ENCODE measurements at regions not wholly inside any gene's neighbourhood (a gene's known extent, or its start where the extent isn't known, plus 50 kb on each side); places are given as distances from the start of the nearest gene placed in this dataset.

GRCh38 chr2:7924023-7924762, 757.7 kb upstream of the ID2 start:
- no peaks in the 10 kb centered on the region for H3K27me3 ChIP-seq (ENCODE audit: control insufficient read depth, insufficient read depth, low read length)
- no peaks in the 10 kb centered on the region for H3K9me3 ChIP-seq (ENCODE audit: control insufficient read depth, low read depth, low read length)
- no CpG with 5 or more reads among the region's 7 CpGs for WGBS (ENCODE audit: insufficient coverage, low lambda C conversion rate)
- H3K36me3 ChIP-seq (ENCODE audit: control insufficient read depth, insufficient read depth, low read length): no peaks in the 10 kb centered on the region
- H3K4me1 ChIP-seq (ENCODE audit: control insufficient read depth, insufficient read depth, low read length): no peaks in the 10 kb centered on the region
- no peak overlapping the region for H3K27ac ChIP-seq (ENCODE audit: low read length)
- H3K4me3 ChIP-seq (ENCODE audit: low read length): no peak overlapping the region
- no peak for DNase-seq

GRCh38 chr2:7925506-7925905, 756.4 kb upstream of the ID2 start:
- no peaks in the 10 kb centered on the region for H3K27me3 ChIP-seq (ENCODE audit: control insufficient read depth, insufficient read depth, low read length)
- no peaks in the 10 kb centered on the region for H3K36me3 ChIP-seq (ENCODE audit: control insufficient read depth, insufficient read depth, low read length)
- no peaks in the 10 kb centered on the region for H3K9me3 ChIP-seq (ENCODE audit: control insufficient read depth, low read depth, low read length)
- H3K4me3 ChIP-seq (ENCODE audit: low read length): no peak overlapping the region
- no CpG with 5 or more reads among the region's 1 CpG for WGBS (ENCODE audit: insufficient coverage, low lambda C conversion rate)
- no peaks in the 10 kb centered on the region for H3K4me1 ChIP-seq (ENCODE audit: control insufficient read depth, insufficient read depth, low read length)
- no peak for DNase-seq
- no peak overlapping the region for H3K27ac ChIP-seq (ENCODE audit: low read length)

GRCh38 chr2:7927691-7928090, 754.2 kb upstream of the ID2 start:
- Histone ChIP-seq H3K9me3 (ENCODE audit: control insufficient read depth, low read depth, low read length) (no peaks in the 10 kb centered on the region), H3K27me3 (ENCODE audit: control insufficient read depth, insufficient read depth, low read length) (no peaks in the 10 kb centered on the region), H3K36me3 (ENCODE audit: control insufficient read depth, insufficient read depth, low read length) (no peaks in the 10 kb centered on the region), H3K4me1 (ENCODE audit: control insufficient read depth, insufficient read depth, low read length) (no peaks in the 10 kb centered on the region), H3K27ac (ENCODE audit: low read length) (no peak overlapping the region), H3K4me3 (ENCODE audit: low read length) (no peak overlapping the region)
- no peak for DNase-seq
- no CpG with 5 or more reads among the region's 2 CpGs for WGBS (ENCODE audit: insufficient coverage, low lambda C conversion rate)

- Histone ChIP-seq H3K4me3 (ENCODE audit: low read length) (no peak overlapping the region), H3K27me3 (ENCODE audit: control insufficient read depth, insufficient read depth, low read length) (no peaks in the 10 kb centered on the region), H3K4me1 (ENCODE audit: control insufficient read depth, insufficient read depth, low read length) (peaks cover 11% of the 10 kb centered on the region), H3K9me3 (ENCODE audit: control insufficient read depth, low read depth, low read length) (no peaks in the 10 kb centered on the region), H3K36me3 (ENCODE audit: control insufficient read depth, insufficient read depth, low read length) (no peaks in the 10 kb centered on the region), H3K27ac (ENCODE audit: low read length) (no peak overlapping the region)
- no peak for DNase-seq
- 83% methylated on average over 1 of the region's 9 CpGs for WGBS (ENCODE audit: insufficient coverage, low lambda C conversion rate)
Measured at GRCh38 chr2:7929281-7929680, 752.6 kb upstream of the ID2 start.

GRCh38 chr2:7930800-7931635, 750.8 kb upstream of the ID2 start:
- Histone ChIP-seq H3K27me3 (ENCODE audit: control insufficient read depth, insufficient read depth, low read length) (no peaks in the 10 kb centered on the region), H3K27ac (ENCODE audit: low read length) (no peak overlapping the region), H3K4me1 (ENCODE audit: control insufficient read depth, insufficient read depth, low read length) (peaks cover 13% of the 10 kb centered on the region), H3K4me3 (ENCODE audit: low read length) (no peak overlapping the region), H3K36me3 (ENCODE audit: control insufficient read depth, insufficient read depth, low read length) (no peaks in the 10 kb centered on the region), H3K9me3 (ENCODE audit: control insufficient read depth, low read depth, low read length) (no peaks in the 10 kb centered on the region)
- 83% methylated on average over 5 of the region's 13 CpGs for WGBS (ENCODE audit: insufficient coverage, low lambda C conversion rate)
- peak; percentile 29 to 44 for DNase-seq

GRCh38 chr2:7931808-7932207, 750.0 kb upstream of the ID2 start:
- Histone ChIP-seq H3K27me3 (ENCODE audit: control insufficient read depth, insufficient read depth, low read length) (no peaks in the 10 kb centered on the region), H3K4me3 (ENCODE audit: low read length) (no peak overlapping the region), H3K4me1 (ENCODE audit: control insufficient read depth, insufficient read depth, low read length) (peaks cover 13% of the 10 kb centered on the region), H3K27ac (ENCODE audit: low read length) (no peak overlapping the region), H3K36me3 (ENCODE audit: control insufficient read depth, insufficient read depth, low read length) (no peaks in the 10 kb centered on the region), H3K9me3 (ENCODE audit: control insufficient read depth, low read depth, low read length) (no peaks in the 10 kb centered on the region)
- no peak for DNase-seq
- WGBS (ENCODE audit: insufficient coverage, low lambda C conversion rate): no CpG with 5 or more reads among the region's 4 CpGs

- no peak overlapping the region for H3K27ac ChIP-seq (ENCODE audit: low read length)
- WGBS (ENCODE audit: insufficient coverage, low lambda C conversion rate): no CpG with 5 or more reads among the region's 1 CpG
Measured at GRCh38 chr2:7933672-7934071, 748.2 kb upstream of the ID2 start.

GRCh38 chr2:7934476-7934875, 747.4 kb upstream of the ID2 start:
- Histone ChIP-seq H3K36me3 (ENCODE audit: control insufficient read depth, insufficient read depth, low read length) (no peaks in the 10 kb centered on the region), H3K4me3 (ENCODE audit: low read length) (no peak overlapping the region), H3K4me1 (ENCODE audit: control insufficient read depth, insufficient read depth, low read length) (peaks cover 20% of the 10 kb centered on the region), H3K27me3 (ENCODE audit: control insufficient read depth, insufficient read depth, low read length) (no peaks in the 10 kb centered on the region), H3K27ac (ENCODE audit: low read length) (no peak overlapping the region), H3K9me3 (ENCODE audit: control insufficient read depth, low read depth, low read length) (no peaks in the 10 kb centered on the region)
- peak; percentile 60 to 79 for DNase-seq
- WGBS (ENCODE audit: insufficient coverage, low lambda C conversion rate): 74% methylated on average over 3 of the region's 4 CpGs

More at GRCh38 chr2:7933672-7934071, 748.2 kb upstream of the ID2 start:
- peaks cover 13% of the 10 kb centered on the region for H3K4me1 ChIP-seq (ENCODE audit: control insufficient read depth, insufficient read depth, low read length)
- H3K36me3 ChIP-seq (ENCODE audit: control insufficient read depth, insufficient read depth, low read length): no peaks in the 10 kb centered on the region
- DNase-seq: peak; percentile 25 to 73
- no peak overlapping the region for H3K4me3 ChIP-seq (ENCODE audit: low read length)
- H3K9me3 ChIP-seq (ENCODE audit: control insufficient read depth, low read depth, low read length): no peaks in the 10 kb centered on the region
- H3K27me3 ChIP-seq (ENCODE audit: control insufficient read depth, insufficient read depth, low read length): no peaks in the 10 kb centered on the region

- no peaks in the 10 kb centered on the region for H3K36me3 ChIP-seq (ENCODE audit: control insufficient read depth, insufficient read depth, low read length)
- no peaks in the 10 kb centered on the region for H3K27me3 ChIP-seq (ENCODE audit: control insufficient read depth, insufficient read depth, low read length)
- H3K27ac ChIP-seq (ENCODE audit: low read length): no peak overlapping the region
- no peak for DNase-seq
- H3K9me3 ChIP-seq (ENCODE audit: control insufficient read depth, low read depth, low read length): no peaks in the 10 kb centered on the region
- H3K4me1 ChIP-seq (ENCODE audit: control insufficient read depth, insufficient read depth, low read length): peaks cover 27% of the 10 kb centered on the region
- no peak overlapping the region for H3K4me3 ChIP-seq (ENCODE audit: low read length)
- WGBS (ENCODE audit: insufficient coverage, low lambda C conversion rate): no CpG with 5 or more reads among the region's 1 CpG
Measured at GRCh38 chr2:7937082-7937481, 744.8 kb upstream of the ID2 start.

- Histone ChIP-seq H3K27ac (ENCODE audit: low read length) (peak overlapping the region; percentile 82), H3K27me3 (ENCODE audit: control insufficient read depth, insufficient read depth, low read length) (no peaks in the 10 kb centered on the region), H3K4me3 (ENCODE audit: low read length) (no peak overlapping the region), H3K9me3 (ENCODE audit: control insufficient read depth, low read depth, low read length) (no peaks in the 10 kb centered on the region), H3K36me3 (ENCODE audit: control insufficient read depth, insufficient read depth, low read length) (no peaks in the 10 kb centered on the region), H3K4me1 (ENCODE audit: control insufficient read depth, insufficient read depth, low read length) (peaks cover 14% of the 10 kb centered on the region)
- WGBS (ENCODE audit: insufficient coverage, low lambda C conversion rate): 100% methylated on average over 1 of the region's 3 CpGs
- DNase-seq: no peak
Measured at GRCh38 chr2:7940723-7941122, 741.1 kb upstream of the ID2 start.
